ENCODE measurements at regions not wholly inside any gene's neighbourhood (a gene's known extent, or its start where the extent isn't known, plus 50 kb on each side); places are given as distances from the start of the nearest gene placed in this dataset.

DNA sequence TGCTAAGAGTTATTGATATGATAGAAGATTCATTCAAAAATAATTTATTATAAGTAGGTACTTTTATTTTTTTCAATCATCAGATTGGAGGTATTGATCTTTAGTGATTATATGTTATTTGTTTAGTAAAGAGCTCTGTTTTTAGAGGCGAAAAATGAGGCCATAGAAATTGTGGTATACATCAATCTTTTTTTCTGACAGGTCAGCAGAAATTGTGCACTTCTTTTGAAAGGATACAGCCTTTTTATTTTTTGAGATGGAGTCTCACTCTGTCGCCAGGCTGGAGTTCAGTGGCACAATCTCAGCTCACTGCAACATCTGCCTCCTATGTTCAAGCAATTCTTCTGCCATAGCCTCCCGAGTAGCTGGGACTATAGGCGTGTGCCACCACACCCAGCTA lies 292.1 kb downstream of the BAMBI start:
- 73 to 83% (median 79%) methylated on average over 4 of the region's 4 CpGs for WGBS, 5 donors
- H3K4me3 ChIP-seq: no peak overlapping the region
- no peaks in the 10 kb centered on the region for H3K36me3 ChIP-seq
- no peak for DNase-seq
- no peaks in the 10 kb centered on the region for H3K4me1 ChIP-seq
- no peak overlapping the region for H3K27ac ChIP-seq
- intact Hi-C loops (cut with DNase I; ENCODE audit: low total_unique reads): no loop called here
- H3K27me3 ChIP-seq: no peaks in the 10 kb centered on the region
- no peaks in the 10 kb centered on the region for H3K9me3 ChIP-seq
- no peak for TF ChIP-seq POLR2A (IDR thresholded peaks at IDR 0.05)
- no peak for TF ChIP-seq POLR2AphosphoS5 (IDR thresholded peaks at IDR 0.05)
- no peak for TF ChIP-seq CTCF (IDR thresholded peaks at IDR 0.05)
- no peak for TF ChIP-seq EP300 (IDR thresholded peaks at IDR 0.05)

DNA sequence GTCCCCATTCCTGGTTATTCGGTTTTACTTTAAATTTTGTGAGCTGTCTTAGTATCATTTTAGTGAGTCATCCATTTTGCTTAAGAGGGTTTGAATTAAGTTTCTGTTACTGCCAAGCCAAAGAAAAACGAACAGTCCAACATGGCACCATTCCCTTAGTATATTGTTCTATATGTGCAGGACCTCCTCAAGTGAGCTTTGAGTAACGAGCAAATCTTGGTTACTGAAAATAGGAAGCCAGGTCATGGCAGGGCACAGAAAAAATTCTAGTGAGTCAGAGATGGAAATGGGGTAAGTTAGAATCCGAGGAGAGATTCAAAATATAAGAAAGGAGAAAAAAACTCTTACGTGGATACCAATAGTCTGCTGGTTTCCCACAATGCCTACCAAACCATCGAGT lies 292.9 kb downstream of the BAMBI start:
- no peak for DNase-seq
- H3K27ac ChIP-seq: no peak overlapping the region
- H3K36me3 ChIP-seq: no peaks in the 10 kb centered on the region
- intact Hi-C loops (cut with DNase I; ENCODE audit: low total_unique reads): no loop called here
- no peaks in the 10 kb centered on the region for H3K4me1 ChIP-seq
- H3K4me3 ChIP-seq: no peak overlapping the region
- WGBS, 5 donors: 79 to 91% (median 87%) methylated on average over 6 of the region's 6 CpGs
- no peaks in the 10 kb centered on the region for H3K27me3 ChIP-seq
- TF ChIP-seq EP300 (IDR thresholded peaks at IDR 0.05) (no peak), POLR2A (IDR thresholded peaks at IDR 0.05) (no peak), POLR2AphosphoS5 (IDR thresholded peaks at IDR 0.05) (no peak), CTCF (IDR thresholded peaks at IDR 0.05) (no peak)
- no peaks in the 10 kb centered on the region for H3K9me3 ChIP-seq

- Histone ChIP-seq H3K9me3 (no peaks in the 10 kb centered on the region), H3K4me1 (peaks cover 0 to 4% (median 0%) of the 10 kb centered on the region in 4 donors), H3K27ac (no peak overlapping the region), H3K36me3 (no peaks in the 10 kb centered on the region), H3K4me3 (no peak overlapping the region), H3K27me3 (no peaks in the 10 kb centered on the region)
- no peak for TF ChIP-seq EP300 (IDR thresholded peaks at IDR 0.05)
- TF ChIP-seq POLR2AphosphoS5 (IDR thresholded peaks at IDR 0.05): no peak
- TF ChIP-seq CTCF (IDR thresholded peaks at IDR 0.05): no peak
- no peak for TF ChIP-seq POLR2A (IDR thresholded peaks at IDR 0.05)
- 90 to 96% (median 93%) methylated on average over 6 of the region's 6 CpGs for WGBS, 5 donors
- no peak for DNase-seq
- intact Hi-C loops (cut with DNase I; ENCODE audit: low total_unique reads): no loop called here
Measured at GRCh38 chr10:28971255-28971654, 293.9 kb downstream of the BAMBI start.

DNA sequence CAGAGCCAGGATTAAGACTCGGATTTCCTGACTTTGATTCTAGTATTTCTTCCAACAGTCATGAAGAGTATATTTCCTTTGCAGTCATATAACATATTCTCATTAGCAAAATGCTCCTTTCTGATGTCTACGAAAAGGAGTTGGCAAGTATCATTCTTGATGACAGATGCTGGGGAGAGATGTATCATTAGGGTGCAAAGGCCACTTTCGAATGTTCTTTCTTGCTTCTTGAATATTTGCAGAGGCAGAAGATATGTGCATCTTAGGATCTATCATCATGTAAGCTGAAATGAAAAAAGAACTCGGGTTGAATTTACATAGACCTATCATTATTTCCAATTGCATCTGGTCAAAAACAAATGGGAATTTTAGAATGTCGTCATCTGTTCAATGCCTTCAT lies 294.4 kb downstream of the BAMBI start:
- 85 to 87% (median 87%) methylated on average over 5 of the region's 5 CpGs for WGBS, 5 donors
- TF ChIP-seq CTCF (IDR thresholded peaks at IDR 0.05): no peak
- no peak for TF ChIP-seq EP300 (IDR thresholded peaks at IDR 0.05)
- TF ChIP-seq POLR2A (IDR thresholded peaks at IDR 0.05): no peak
- no peak for TF ChIP-seq POLR2AphosphoS5 (IDR thresholded peaks at IDR 0.05)
- intact Hi-C loops (cut with DNase I; ENCODE audit: low total_unique reads): no loop called here

More for the DNA sequence above, 294.4 kb downstream of the BAMBI start:
- Histone ChIP-seq H3K36me3 (no peaks in the 10 kb centered on the region), H3K27me3 (no peaks in the 10 kb centered on the region), H3K4me1 (peaks cover 0 to 4% (median 0%) of the 10 kb centered on the region in 4 donors), H3K4me3 (no peak overlapping the region), H3K27ac (no peak overlapping the region), H3K9me3 (no peaks in the 10 kb centered on the region)
- no peak for DNase-seq

Data from stomach (tissue), 8 donors.